T1000 (cell line): ENCODE measurements at regions not wholly inside any gene's neighbourhood (a gene's known extent, or its start where the extent isn't known, plus 50 kb on each side); places are given as distances from the start of the nearest gene placed in this dataset.

Experiments
- DNase-seq: peaks from one replicate; lab custom pipeline; 2025; ENCODE audit warnings: mixed read lengths; lab: John Stamatoyannopoulos, UW

- no peak for DNase-seq
Measured at GRCh38 chr3:71851878-71852277, 66.9 kb upstream of the PROK2 start.

- DNase-seq = no peak
Measured at GRCh38 chr3:71850654-71851053, 65.7 kb upstream of the PROK2 start.

GRCh38 chr3:71849681-71850080 lies 64.7 kb upstream of the PROK2 start:
- DNase-seq = no peak

GRCh38 chr3:71847794-71848193 lies 62.8 kb upstream of the PROK2 start:
- peak; percentile 42 for DNase-seq

- DNase-seq = no peak
Measured at GRCh38 chr3:71846185-71846584, 61.2 kb upstream of the PROK2 start.

- no peak for DNase-seq
Measured at GRCh38 chr3:71843071-71843470, 58.1 kb upstream of the PROK2 start.

- DNase-seq = no peak
Measured at GRCh38 chr3:71838406-71838805, 53.5 kb upstream of the PROK2 start.
